PC-9 (cell line): ENCODE measurements at regions not wholly inside any gene's neighbourhood (a gene's known extent, or its start where the extent isn't known, plus 50 kb on each side); places are given as distances from the start of the nearest gene placed in this dataset.

ENCODE experiments used
- BruUV-seq: library from RNA; stranded (reverse); fragments of 400-500 nt; replicated peaks from 2 replicates; lab custom pipeline; 2021; lab: Mats Ljungman, UMichigan
- CTCF ChIA-PET: fragments of 300-600 bp; sonication (Branson Sonifier 250); formaldehyde crosslinking; loops from one replicate; lab custom pipeline; 2022; ENCODE audit warnings: antibody characterized with exemption; lab: Charles Lee
- POLR2A ChIA-PET: fragments of 300-600 bp; sonication (Branson Sonifier 250); formaldehyde crosslinking; loops from one replicate; lab custom pipeline; 2022; ENCODE audit warnings: antibody characterized with exemption; ENCODE audit not compliant: unreplicated experiment; lab: Charles Lee
- DNase-seq, 2 experiments: peaks; one replicate each; pipeline versions ENCODE4 v3.0.0 to v3.0.0-alpha.2; 2015 to 2022; ENCODE audit warnings: mixed read lengths in 1 of 2
- H2AFZ ChIP-seq: fragments of 200-600 bp; sonication (generic); 2 replicates; pipeline ENCODE4 v1.8.1; 2017; ENCODE audit warnings: antibody characterized with exemption
- H3F3A ChIP-seq: fragments of 200-600 bp; sonication (generic); 2 replicates; pipeline ENCODE4 v1.8.1; 2017; ENCODE audit warnings: antibody characterized with exemption, mild to moderate bottlenecking, low read depth; ENCODE audit not compliant: insufficient read depth
- H3K27ac ChIP-seq: fragments of 200-600 bp; sonication (generic); 2 replicates; pipeline ENCODE4 v1.6.1; 2016; ENCODE audit warnings: mixed run types
- H3K27me3 ChIP-seq: fragments of 200-600 bp; sonication (generic); 2 replicates; pipeline ENCODE4 v1.6.1; 2016; ENCODE audit warnings: low read depth, mixed run types; ENCODE audit not compliant: insufficient read depth
- H3K36me3 ChIP-seq: fragments of 200-600 bp; sonication (generic); 2 replicates; pipeline ENCODE4 v1.6.1; 2016; ENCODE audit warnings: low read depth, mixed run types
- H3K4me1 ChIP-seq: fragments of 200-600 bp; sonication (generic); replicated peaks from 2 replicates; pipeline ENCODE4 v1.6.1; 2016; ENCODE audit warnings: mixed run types; ENCODE audit not compliant: insufficient read depth
- H3K4me2 ChIP-seq: fragments of 200-600 bp; sonication (generic); 2 replicates; pipeline ENCODE4 v1.6.1; 2017; ENCODE audit warnings: mixed run types
- H3K4me3 ChIP-seq: fragments of 200-600 bp; sonication (generic); 2 replicates; pipeline ENCODE4 v1.6.1; 2016; ENCODE audit warnings: mixed run types
- H3K79me2 ChIP-seq: fragments of 200-600 bp; sonication (generic); 2 replicates; pipeline ENCODE4 v1.6.1; 2017; ENCODE audit warnings: low read depth, mixed run types
- H3K9me2 ChIP-seq: fragments of 200-600 bp; sonication (generic); 2 replicates; pipeline ENCODE4 v1.8.1; 2017; ENCODE audit warnings: mild to moderate bottlenecking; ENCODE audit not compliant: insufficient read depth
- H3K9me3 ChIP-seq: fragments of 200-600 bp; sonication (generic); 2 replicates; pipeline ENCODE4 v1.8.1; 2016; ENCODE audit warnings: low read depth; ENCODE audit not compliant: insufficient read depth
- H4K20me1 ChIP-seq: fragments of 200-600 bp; sonication (generic); 2 replicates; pipeline ENCODE4 v1.8.1; 2017; ENCODE audit not compliant: insufficient read depth
- EZH2 ChIP-seq: fragments of 200-600 bp; sonication (generic); IDR thresholded peaks from 2 replicates; pipeline ENCODE4 v1.8.0; 2017; ENCODE audit warnings: antibody characterized with exemption, low read depth
- intact Hi-C: fragments of 100-400 bp; cut with micrococcal nuclease; formaldehyde crosslinking; loops from one replicate; pipeline ENCODE4 v1.10.0; 2022; ENCODE audit not compliant: unreplicated experiment
- TF ChIP-seq, protein P1 (sequence below): fragments of 200-600 bp; sonication (generic); conservative IDR thresholded peaks from 2 replicates; pipeline ENCODE4 v1.6.1; 2017; ENCODE audit warnings: mixed run types, antibody characterized with exemption, mild to moderate bottlenecking, moderate library complexity

DNA sequence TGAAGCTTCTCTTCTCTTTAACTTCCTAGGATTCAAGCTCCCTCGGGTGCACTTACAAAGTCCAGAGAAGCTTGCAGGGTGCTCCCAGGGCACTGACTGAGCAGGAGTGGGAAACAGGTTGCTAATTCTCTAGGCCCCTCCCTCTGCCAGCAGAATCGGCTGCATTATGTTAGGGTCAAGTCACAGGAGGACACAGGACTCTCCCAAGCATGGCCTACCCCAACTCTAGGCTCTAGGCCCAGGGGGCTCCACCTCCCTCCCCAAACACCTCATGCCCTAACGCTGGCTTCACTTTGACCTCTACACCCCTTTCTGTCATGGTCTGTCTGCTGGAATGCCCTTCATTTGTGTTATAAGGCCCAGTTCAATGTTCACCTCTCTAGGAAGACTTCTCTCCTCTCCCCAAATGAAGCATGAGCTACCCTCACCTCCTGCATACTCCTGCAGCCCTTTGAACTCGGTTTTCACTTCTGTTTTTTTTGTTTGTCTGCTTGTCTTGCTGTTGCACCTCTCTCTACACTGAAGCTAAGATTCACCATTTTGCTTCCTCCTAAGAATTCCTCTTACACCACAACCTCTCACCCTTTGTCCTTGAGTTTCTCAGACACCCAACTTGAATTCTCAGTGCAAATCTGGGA, 521.8 kb upstream of the ID2 start:
- Histone ChIP-seq H3K4me1 (no peaks in the 10 kb centered on the region), H3K4me3 (no peak overlapping the region), H3K9me2 (no peaks in the 10 kb centered on the region), H3K36me3 (no peaks in the 10 kb centered on the region), H3K79me2 (no peaks in the 10 kb centered on the region), H3K9me3 (no peaks in the 10 kb centered on the region), H3K4me2 (no peak overlapping the region), H3K27me3 (peaks cover 64% of the 10 kb centered on the region), H2AFZ (no peak overlapping the region), H4K20me1 (no peaks in the 10 kb centered on the region), H3F3A (no peaks in the 10 kb centered on the region), H3K27ac (no peak overlapping the region)
- no peak for TF ChIP-seq EZH2
- TF ChIP-seq, protein P1, sequence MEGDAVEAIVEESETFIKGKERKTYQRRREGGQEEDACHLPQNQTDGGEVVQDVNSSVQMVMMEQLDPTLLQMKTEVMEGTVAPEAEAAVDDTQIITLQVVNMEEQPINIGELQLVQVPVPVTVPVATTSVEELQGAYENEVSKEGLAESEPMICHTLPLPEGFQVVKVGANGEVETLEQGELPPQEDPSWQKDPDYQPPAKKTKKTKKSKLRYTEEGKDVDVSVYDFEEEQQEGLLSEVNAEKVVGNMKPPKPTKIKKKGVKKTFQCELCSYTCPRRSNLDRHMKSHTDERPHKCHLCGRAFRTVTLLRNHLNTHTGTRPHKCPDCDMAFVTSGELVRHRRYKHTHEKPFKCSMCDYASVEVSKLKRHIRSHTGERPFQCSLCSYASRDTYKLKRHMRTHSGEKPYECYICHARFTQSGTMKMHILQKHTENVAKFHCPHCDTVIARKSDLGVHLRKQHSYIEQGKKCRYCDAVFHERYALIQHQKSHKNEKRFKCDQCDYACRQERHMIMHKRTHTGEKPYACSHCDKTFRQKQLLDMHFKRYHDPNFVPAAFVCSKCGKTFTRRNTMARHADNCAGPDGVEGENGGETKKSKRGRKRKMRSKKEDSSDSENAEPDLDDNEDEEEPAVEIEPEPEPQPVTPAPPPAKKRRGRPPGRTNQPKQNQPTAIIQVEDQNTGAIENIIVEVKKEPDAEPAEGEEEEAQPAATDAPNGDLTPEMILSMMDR: no peak
- no peak for DNase-seq
- ChIA-PET CTCF (no interaction called here), POLR2A (no interaction called here)
- no TSS peak for BruUV-seq
- intact Hi-C loops: no loop called here

DNA sequence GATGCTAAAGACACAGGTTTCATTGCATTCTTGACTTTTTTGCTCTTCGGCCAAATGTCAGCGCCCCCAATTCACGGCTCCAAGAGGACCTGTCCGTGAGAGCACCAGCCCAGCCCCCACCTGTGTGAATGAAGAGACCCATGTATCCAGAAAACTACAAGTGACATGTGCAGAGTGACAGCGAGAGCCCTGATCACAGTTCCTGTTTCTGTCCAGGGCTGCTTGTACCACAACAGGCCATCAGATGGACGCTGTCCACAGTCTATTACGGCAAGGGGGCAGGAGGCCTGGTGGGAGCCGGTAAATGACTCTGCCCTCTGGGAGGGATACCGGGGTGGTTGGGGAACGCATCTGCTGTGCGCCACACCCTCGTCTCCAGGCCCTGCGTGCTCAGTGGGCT, 520.9 kb upstream of the ID2 start:
- no peaks in the 10 kb centered on the region for H3F3A ChIP-seq
- H4K20me1 ChIP-seq: no peaks in the 10 kb centered on the region
- peaks cover 73% of the 10 kb centered on the region for H3K27me3 ChIP-seq
- H2AFZ ChIP-seq: no peak overlapping the region
- intact Hi-C loops: no loop called here
- TF ChIP-seq, protein P1: no peak
- TF ChIP-seq EZH2: no peak
- BruUV-seq: no TSS peak
- no peaks in the 10 kb centered on the region for H3K79me2 ChIP-seq
- H3K9me2 ChIP-seq: no peaks in the 10 kb centered on the region
- no peaks in the 10 kb centered on the region for H3K4me1 ChIP-seq
- POLR2A ChIA-PET: no interaction called here
- H3K4me3 ChIP-seq: no peak overlapping the region
- H3K36me3 ChIP-seq: no peaks in the 10 kb centered on the region
- DNase-seq: no peak
- H3K4me2 ChIP-seq: no peak overlapping the region
- CTCF ChIA-PET: no interaction called here
- H3K9me3 ChIP-seq: no peaks in the 10 kb centered on the region
- H3K27ac ChIP-seq: no peak overlapping the region

DNA sequence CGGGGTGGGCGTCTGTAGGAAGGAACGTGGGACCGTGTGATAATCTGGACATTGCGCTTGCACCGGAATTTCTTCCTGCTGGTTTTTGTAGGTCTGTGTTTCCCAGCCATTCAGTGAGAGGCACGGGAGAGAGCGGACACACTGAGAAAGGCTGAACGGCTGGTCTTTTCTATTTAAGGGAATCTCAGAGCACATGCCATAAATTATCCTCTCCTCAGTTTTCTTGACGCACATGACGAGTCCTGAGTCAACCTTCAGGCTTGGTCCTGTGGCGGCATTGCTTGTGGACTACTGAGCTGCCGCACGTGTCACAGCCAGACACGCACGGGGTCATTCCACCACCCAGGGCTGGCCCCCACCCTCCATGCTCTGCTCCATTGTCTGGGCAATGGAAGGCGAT, 519.3 kb upstream of the ID2 start:
- Histone ChIP-seq H3K27me3 (peaks cover 73% of the 10 kb centered on the region), H3K36me3 (no peaks in the 10 kb centered on the region), H3K27ac (no peak overlapping the region), H3K4me1 (no peaks in the 10 kb centered on the region), H3K79me2 (no peaks in the 10 kb centered on the region), H4K20me1 (no peaks in the 10 kb centered on the region), H3K4me2 (no peak overlapping the region), H3K9me2 (no peaks in the 10 kb centered on the region), H2AFZ (no peak overlapping the region), H3K9me3 (no peaks in the 10 kb centered on the region), H3K4me3 (no peak overlapping the region), H3F3A (no peaks in the 10 kb centered on the region)
- no peak for DNase-seq
- CTCF ChIA-PET: no interaction called here
- intact Hi-C loops: no loop called here
- POLR2A ChIA-PET: no interaction called here
- no TSS peak for BruUV-seq
- TF ChIP-seq EZH2: no peak

DNA sequence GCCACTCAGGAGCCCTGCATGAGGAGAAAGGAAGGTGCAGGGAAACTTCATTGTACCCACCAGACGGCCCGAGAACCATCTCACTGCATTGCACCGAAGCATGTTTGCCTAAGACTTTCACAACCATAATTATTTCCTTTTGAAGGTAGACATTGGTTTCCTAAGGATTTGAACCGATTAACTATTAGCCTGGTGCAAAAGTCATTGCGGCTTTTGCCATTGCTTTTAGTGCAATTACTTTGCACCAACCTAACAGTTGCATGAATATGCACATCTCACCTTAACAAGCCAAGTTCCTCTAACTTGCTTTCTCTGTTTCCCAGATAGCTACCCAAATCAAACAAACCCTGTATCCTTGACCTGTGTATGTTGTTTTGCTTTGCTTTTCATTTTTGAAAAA, 516.3 kb upstream of the ID2 start:
- CTCF ChIA-PET: no interaction called here
- no peak for DNase-seq
- Histone ChIP-seq H3K36me3 (no peaks in the 10 kb centered on the region), H3K27ac (no peak overlapping the region), H3K9me2 (no peaks in the 10 kb centered on the region), H3K27me3 (peaks cover 43% of the 10 kb centered on the region), H3K79me2 (no peaks in the 10 kb centered on the region), H3K4me3 (no peak overlapping the region), H2AFZ (no peak overlapping the region), H4K20me1 (no peaks in the 10 kb centered on the region), H3K4me2 (no peak overlapping the region), H3K9me3 (no peaks in the 10 kb centered on the region), H3F3A (no peaks in the 10 kb centered on the region), H3K4me1 (no peaks in the 10 kb centered on the region)
- POLR2A ChIA-PET: no interaction called here
- no TSS peak for BruUV-seq
- TF ChIP-seq, protein P1: no peak
- TF ChIP-seq EZH2: no peak
- intact Hi-C loops: no loop called here
